ENCODE measurements at regions not wholly inside any gene's neighbourhood (a gene's known extent, or its start where the extent isn't known, plus 50 kb on each side); places are given as distances from the start of the nearest gene placed in this dataset.

DNA sequence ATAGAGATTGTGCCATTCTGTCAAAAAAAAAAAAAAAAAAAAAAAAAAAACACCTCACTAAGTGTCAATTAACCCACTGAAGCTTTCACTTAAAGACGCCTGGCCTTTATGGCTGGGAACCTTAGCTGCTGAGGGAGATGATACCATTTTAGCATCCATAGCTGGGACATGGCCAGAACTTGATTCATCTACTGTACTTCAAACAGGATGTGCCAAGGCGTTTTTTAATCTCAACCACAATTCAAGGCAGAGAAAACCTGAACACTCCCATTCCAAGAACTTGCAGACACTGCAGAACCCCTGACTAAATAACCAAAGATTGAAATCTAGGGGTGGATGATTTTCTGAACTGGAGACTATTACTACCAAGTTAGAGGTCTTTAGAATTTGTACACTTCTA, 996.6 kb downstream of the SORCS1 start:
- no peak overlapping the region for H3K9ac ChIP-seq (replicated peaks in 1 of 4; ENCODE audit: extremely low read depth in 1 of 4, low read depth in 3 of 4, low read length in 3 of 4)
- H3K4me2 ChIP-seq (ENCODE audit: insufficient read depth in 1 of 2, low read depth in 2 of 2, low read length in 2 of 2), result no peak overlapping the region
- no peak overlapping the region for H4K8ac ChIP-seq (ENCODE audit: extremely low read depth, insufficient read depth, low read length)
- 89% methylated on average over 2 of the region's 2 CpGs; no CpG with 5 or more reads in 1 of the 2 experiments for WGBS, 2 experiments (ENCODE audit: extremely low coverage in 1 of 2, insufficient coverage in 1 of 2, insufficient read length in 1 of 2, insufficient replicate concordance in 2 of 2, low coverage in 1 of 2, low lambda C conversion rate in 2 of 2, missing lambda C conversion rate in 1 of 2)
- no peaks in the 10 kb centered on the region for H3K4me1 ChIP-seq (replicated peaks in 1 of 4; ENCODE audit: control insufficient read depth in 3 of 4, insufficient read depth in 4 of 4, low read length in 3 of 4)
- no peak overlapping the region for H3K4ac ChIP-seq (replicated peaks; ENCODE audit: insufficient read length, low read depth, low read length)
- H2BK12ac ChIP-seq (ENCODE audit: low read depth, low read length), result no peak overlapping the region
- H2BK120ac ChIP-seq (replicated peaks; ENCODE audit: low read depth, low read length), result no peak overlapping the region
- no peaks in the 10 kb centered on the region for H3K27me3 ChIP-seq (replicated peaks in 1 of 4; ENCODE audit: control insufficient read depth in 3 of 4, extremely low read depth in 1 of 4, insufficient read depth in 3 of 4, low read length in 3 of 4)
- TF ChIP-seq HDAC6 (IDR thresholded peaks at IDR 0.05; ENCODE audit: low read depth, low read length) (no peak), HDAC2 (IDR thresholded peaks at IDR 0.05; ENCODE audit: borderline replicate concordance in 1 of 2, low read depth in 2 of 2, low read length in 2 of 2) (no peak), RAD21 (IDR thresholded peaks at IDR 0.05 in 1 of 2, conservative IDR thresholded peaks at IDR 0.05 in 1 of 2; ENCODE audit: low read depth in 2 of 2, low read length in 2 of 2) (no peak), MAFK (IDR thresholded peaks at IDR 0.05; ENCODE audit: low read depth, low read length) (no peak), CBX8 (IDR thresholded peaks at IDR 0.05; ENCODE audit: borderline replicate concordance, low read depth, low read length) (no peak), SUZ12 (IDR thresholded peaks at IDR 0.05; ENCODE audit: low read length) (no peak), ASH2L (IDR thresholded peaks at IDR 0.05; ENCODE audit: low read length) (no peak), TCF12 (IDR thresholded peaks at IDR 0.05; ENCODE audit: low read depth, low read length) (no peak), PHF8 (conservative IDR thresholded peaks at IDR 0.05; ENCODE audit: low read depth, low read length) (no peak), BRCA1 (IDR thresholded peaks at IDR 0.05; ENCODE audit: low read depth, low read length) (no peak)
- TF ChIP-seq, protein P1, sequence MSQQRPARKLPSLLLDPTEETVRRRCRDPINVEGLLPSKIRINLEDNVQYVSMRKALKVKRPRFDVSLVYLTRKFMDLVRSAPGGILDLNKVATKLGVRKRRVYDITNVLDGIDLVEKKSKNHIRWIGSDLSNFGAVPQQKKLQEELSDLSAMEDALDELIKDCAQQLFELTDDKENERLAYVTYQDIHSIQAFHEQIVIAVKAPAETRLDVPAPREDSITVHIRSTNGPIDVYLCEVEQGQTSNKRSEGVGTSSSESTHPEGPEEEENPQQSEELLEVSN (IDR thresholded peaks at IDR 0.05), result no peak
- H3K4me3 ChIP-seq (ENCODE audit: extremely low read depth in 1 of 4, insufficient read depth in 2 of 4, low read depth in 3 of 4, low read length in 4 of 4), result no peak overlapping the region
- H3K36me3 ChIP-seq (ENCODE audit: control insufficient read depth in 2 of 4, insufficient read depth in 4 of 4, low read length in 3 of 4), result no peaks in the 10 kb centered on the region
- H3K9me3 ChIP-seq (ENCODE audit: insufficient read depth in 2 of 2, low read depth in 1 of 2, low read length in 1 of 2), result no peaks in the 10 kb centered on the region
- POLR2A ChIA-PET (ENCODE audit: partially characterized antibody), result no interaction called here
- no peak overlapping the region for H2AK5ac ChIP-seq (ENCODE audit: low read depth, low read length)
- no peak overlapping the region for H2BK20ac ChIP-seq (ENCODE audit: low read length)
- no peak overlapping the region for H3K56ac ChIP-seq (replicated peaks; ENCODE audit: insufficient read length, low read depth, low read length)
- H4K20me1 ChIP-seq (replicated peaks in 1 of 2; ENCODE audit: control insufficient read depth in 1 of 2, insufficient read depth in 2 of 2, low read length in 2 of 2), result no peaks in the 10 kb centered on the region
- no peaks in the 10 kb centered on the region for H3K79me1 ChIP-seq (ENCODE audit: low read depth, low read length)
- H2BK15ac ChIP-seq (ENCODE audit: low read length), result no peak overlapping the region
- no peak overlapping the region for H2AFZ ChIP-seq (ENCODE audit: low read length)
- no peaks in the 10 kb centered on the region for H3K79me2 ChIP-seq (ENCODE audit: control insufficient read depth in 1 of 2, insufficient read depth in 2 of 2, low read length in 2 of 2)
- H3K18ac ChIP-seq (ENCODE audit: extremely low read depth, low read length), result no peak overlapping the region
- DNase-seq (ENCODE audit: low read depth in 1 of 2, low spot score in 2 of 2), result no peak
- no peak overlapping the region for H4K91ac ChIP-seq (replicated peaks; ENCODE audit: insufficient read length, low read length)
- H3K23me2 ChIP-seq (ENCODE audit: low read depth, low read length), result no peaks in the 10 kb centered on the region
- no peak overlapping the region for H2BK5ac ChIP-seq (ENCODE audit: low read depth, low read length)
- no peak overlapping the region for H4K5ac ChIP-seq (ENCODE audit: insufficient read length, low read depth, low read length)
- FAIRE-seq, result no peak
- H3K14ac ChIP-seq (ENCODE audit: insufficient read length), result no peak overlapping the region
- no peak overlapping the region for H3K27ac ChIP-seq (ENCODE audit: low read depth, low read length)
- CTCF ChIA-PET (ENCODE audit: partially characterized antibody), result interaction anchor here (0.7 to 1.4 kb wide), 2 partner anchors 22 to 477 kb away, joined by 3 to 7 read pairs; no protein-coding TSS in a partner anchor
- no peak overlapping the region for H3K23ac ChIP-seq (ENCODE audit: insufficient read length)
